ENCODE measurements at regions not wholly inside any gene's neighbourhood (a gene's known extent, or its start where the extent isn't known, plus 50 kb on each side); places are given as distances from the start of the nearest gene placed in this dataset.

DNA sequence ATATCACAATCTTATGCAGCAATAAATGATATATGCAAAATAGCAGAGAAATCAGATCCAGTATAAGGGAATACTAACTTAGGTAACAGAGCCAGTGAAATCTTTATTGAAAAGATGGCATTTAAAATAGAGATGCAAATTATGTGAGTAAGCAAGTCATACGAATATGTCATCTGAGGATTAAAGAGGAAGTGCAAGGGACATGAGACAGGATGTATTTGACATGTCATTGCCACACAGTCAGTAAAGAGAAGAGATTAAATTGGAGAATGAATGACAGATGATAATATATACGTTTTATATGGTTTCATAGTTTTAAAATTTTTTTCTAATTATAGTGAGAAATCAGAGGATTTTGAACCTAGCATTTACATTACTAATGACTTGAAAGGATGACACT is 426.4 kb downstream of the SLITRK5 start:
- intact Hi-C loops (cut with micrococcal nuclease): no loop called here
- no peaks in the 10 kb centered on the region for H3K4me1 Mint-ChIP-seq
- CTCF ChIA-PET: no interaction called here
- H3K9me3 Mint-ChIP-seq: peaks cover 8% of the 10 kb centered on the region
- no peak for ATAC-seq (ENCODE audit: low read depth)
- no peak overlapping the region for H3K4me3 Mint-ChIP-seq
- H3K27me3 Mint-ChIP-seq: no peaks in the 10 kb centered on the region
- no peaks in the 10 kb centered on the region for H3K36me3 Mint-ChIP-seq (ENCODE audit: low read depth)
- DNase-seq: no peak
- H3K27ac Mint-ChIP-seq: no peak overlapping the region
- POLR2A ChIA-PET: no interaction called here
- TF ChIP-seq, protein P1, sequence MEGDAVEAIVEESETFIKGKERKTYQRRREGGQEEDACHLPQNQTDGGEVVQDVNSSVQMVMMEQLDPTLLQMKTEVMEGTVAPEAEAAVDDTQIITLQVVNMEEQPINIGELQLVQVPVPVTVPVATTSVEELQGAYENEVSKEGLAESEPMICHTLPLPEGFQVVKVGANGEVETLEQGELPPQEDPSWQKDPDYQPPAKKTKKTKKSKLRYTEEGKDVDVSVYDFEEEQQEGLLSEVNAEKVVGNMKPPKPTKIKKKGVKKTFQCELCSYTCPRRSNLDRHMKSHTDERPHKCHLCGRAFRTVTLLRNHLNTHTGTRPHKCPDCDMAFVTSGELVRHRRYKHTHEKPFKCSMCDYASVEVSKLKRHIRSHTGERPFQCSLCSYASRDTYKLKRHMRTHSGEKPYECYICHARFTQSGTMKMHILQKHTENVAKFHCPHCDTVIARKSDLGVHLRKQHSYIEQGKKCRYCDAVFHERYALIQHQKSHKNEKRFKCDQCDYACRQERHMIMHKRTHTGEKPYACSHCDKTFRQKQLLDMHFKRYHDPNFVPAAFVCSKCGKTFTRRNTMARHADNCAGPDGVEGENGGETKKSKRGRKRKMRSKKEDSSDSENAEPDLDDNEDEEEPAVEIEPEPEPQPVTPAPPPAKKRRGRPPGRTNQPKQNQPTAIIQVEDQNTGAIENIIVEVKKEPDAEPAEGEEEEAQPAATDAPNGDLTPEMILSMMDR (IDR thresholded peaks at IDR 0.05): no peak

DNA sequence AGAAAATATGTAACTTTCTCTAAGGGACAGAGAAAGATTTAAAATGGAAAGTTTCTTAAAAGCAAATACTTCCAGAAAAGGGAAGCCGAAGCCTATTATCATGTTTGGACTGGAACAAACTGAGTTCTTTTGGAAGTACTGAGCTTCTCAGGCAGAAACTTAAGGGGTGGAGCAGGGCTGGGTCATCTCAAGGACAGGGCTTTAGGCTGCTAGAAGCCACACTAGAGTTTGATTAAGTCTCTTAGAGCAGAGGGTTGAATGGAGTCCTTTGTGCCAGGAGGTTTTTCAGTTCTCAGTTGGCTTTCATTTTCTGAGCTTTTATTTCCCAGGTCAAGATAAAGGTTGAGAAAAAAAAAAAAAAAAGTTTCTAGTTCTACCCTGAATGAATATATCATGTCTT is 432.7 kb downstream of the SLITRK5 start:
- Mint-ChIP-seq H3K27ac (no peak overlapping the region), H3K9me3 (peaks cover 9% of the 10 kb centered on the region), H3K36me3 (ENCODE audit: low read depth) (no peaks in the 10 kb centered on the region), H3K4me1 (no peaks in the 10 kb centered on the region), H3K4me3 (no peak overlapping the region), H3K27me3 (no peaks in the 10 kb centered on the region)
- POLR2A ChIA-PET: no interaction called here
- TF ChIP-seq, protein P1 (IDR thresholded peaks at IDR 0.05): no peak
- ATAC-seq (ENCODE audit: low read depth) (no peak), DNase-seq (no peak)
- intact Hi-C loops (cut with micrococcal nuclease): no loop called here
- CTCF ChIA-PET: no interaction called here

DNA sequence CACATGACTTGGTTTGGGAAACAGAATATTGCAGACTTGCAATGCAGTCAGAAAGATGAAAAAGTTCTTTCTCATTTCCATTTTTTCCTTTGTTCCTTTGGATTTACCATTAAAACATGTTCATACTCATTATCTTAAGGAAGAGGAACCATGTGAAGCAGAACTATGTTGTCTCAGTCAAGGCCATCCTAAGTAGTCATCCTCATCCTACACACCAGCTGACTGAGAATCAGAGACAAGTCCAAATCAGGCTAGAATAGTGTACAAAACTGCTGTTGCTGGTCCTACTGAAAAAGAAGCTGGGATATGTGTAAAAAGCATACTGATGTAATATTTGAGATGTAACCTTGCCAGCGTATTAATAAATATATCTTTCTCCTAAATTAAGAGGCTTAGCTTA is 433.4 kb downstream of the SLITRK5 start:
- DNase-seq (no peak), ATAC-seq (ENCODE audit: low read depth) (no peak)
- TF ChIP-seq, protein P1 (IDR thresholded peaks at IDR 0.05): no peak
- Mint-ChIP-seq H3K4me3 (no peak overlapping the region), H3K9me3 (peaks cover 9% of the 10 kb centered on the region), H3K36me3 (ENCODE audit: low read depth) (no peaks in the 10 kb centered on the region), H3K4me1 (no peaks in the 10 kb centered on the region), H3K27me3 (no peaks in the 10 kb centered on the region), H3K27ac (no peak overlapping the region)
- POLR2A ChIA-PET: no interaction called here
- intact Hi-C loops (cut with micrococcal nuclease): no loop called here
- CTCF ChIA-PET: no interaction called here

DNA sequence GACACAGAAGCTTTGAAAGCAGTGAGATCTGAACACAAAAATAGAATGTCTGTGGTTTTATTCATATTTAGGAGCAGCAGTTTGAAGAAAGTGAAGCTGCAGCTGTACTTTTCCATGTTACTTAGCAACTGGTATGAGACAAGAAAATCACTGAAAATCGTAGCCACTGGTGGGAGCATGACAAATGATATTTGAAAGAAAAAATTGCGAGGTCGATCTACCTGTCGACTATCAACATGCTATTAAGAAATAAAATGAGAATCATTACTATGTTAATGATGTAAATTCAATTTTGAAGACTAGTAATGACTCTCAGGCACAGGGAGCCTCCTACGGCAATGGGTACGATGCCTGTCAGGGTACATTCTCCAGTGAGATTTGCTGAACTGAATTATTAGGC is 436.4 kb downstream of the SLITRK5 start:
- intact Hi-C loops (cut with micrococcal nuclease): no loop called here
- ATAC-seq (ENCODE audit: low read depth) (no peak), DNase-seq (no peak)
- no peak overlapping the region for H3K4me3 Mint-ChIP-seq
- no peak overlapping the region for H3K27ac Mint-ChIP-seq
- peaks cover 3% of the 10 kb centered on the region for H3K4me1 Mint-ChIP-seq
- H3K27me3 Mint-ChIP-seq: no peaks in the 10 kb centered on the region
- ChIA-PET CTCF (no interaction called here), POLR2A (no interaction called here)
- H3K36me3 Mint-ChIP-seq (ENCODE audit: low read depth): no peaks in the 10 kb centered on the region
- H3K9me3 Mint-ChIP-seq: peaks cover 3% of the 10 kb centered on the region
- TF ChIP-seq, protein P1 (IDR thresholded peaks at IDR 0.05): no peak

DNA sequence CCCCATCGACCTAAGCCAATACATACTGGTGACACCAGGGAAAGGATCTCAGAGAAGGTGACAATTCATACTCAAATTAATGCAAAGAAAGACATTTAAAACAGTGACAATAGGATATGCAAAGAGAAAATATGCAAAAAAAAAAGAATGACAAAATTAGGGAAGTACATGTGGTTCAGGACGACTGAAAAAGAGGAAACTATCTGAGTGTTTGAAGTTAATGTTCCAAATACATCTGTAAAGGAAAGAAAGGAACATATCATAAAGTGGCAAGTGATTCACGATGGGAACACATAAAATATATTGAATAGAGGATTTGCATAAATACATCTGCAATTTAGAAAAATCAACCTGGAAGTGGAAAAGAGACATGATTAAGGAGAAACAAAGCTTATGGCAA is 441.4 kb downstream of the SLITRK5 start:
- TF ChIP-seq, protein P1 (IDR thresholded peaks at IDR 0.05): no peak
- DNase-seq (no peak), ATAC-seq (ENCODE audit: low read depth) (no peak)
- Mint-ChIP-seq H3K36me3 (ENCODE audit: low read depth) (no peaks in the 10 kb centered on the region), H3K9me3 (peaks cover 3% of the 10 kb centered on the region), H3K27me3 (no peaks in the 10 kb centered on the region), H3K4me3 (no peak overlapping the region), H3K27ac (no peak overlapping the region), H3K4me1 (peaks cover 4% of the 10 kb centered on the region)
- POLR2A ChIA-PET: no interaction called here
- intact Hi-C loops (cut with micrococcal nuclease): no loop called here
- CTCF ChIA-PET: no interaction called here
